Left cardiac atrium (tissue), 4 donors: ENCODE measurements at regions not wholly inside any gene's neighbourhood (a gene's known extent, or its start where the extent isn't known, plus 50 kb on each side); places are given as distances from the start of the nearest gene placed in this dataset.

Experiments
- ATAC-seq, 2 donors: fragments of 200-7000 bp; cut with Tn5 transposase; one replicate each; pipeline ENCODE4 v1.9.1; 2020; ENCODE audit warnings: mild to moderate bottlenecking in 2 of 2, moderate library complexity in 2 of 2
- DNase-seq: peaks from one replicate; pipeline ENCODE4 v3.0.0-alpha.2; 2020
- intact Hi-C, 2 donors: fragments of 100-400 bp; cut with DNase I; formaldehyde crosslinking; loops; one replicate each; pipeline versions ENCODE4 v1.14.1 to v1.15.1; 2022 to 2023
- donor health status: DM: no; HTN: yes; CAD: no.
- donor health status: DM: no; HTN: yes; CAD: no; lungs with severe emphysema.
- donor health status: DM: yes; HTN: yes; CAD: no.
- donor health status: Dilated cardiomyopathy.

DNA sequence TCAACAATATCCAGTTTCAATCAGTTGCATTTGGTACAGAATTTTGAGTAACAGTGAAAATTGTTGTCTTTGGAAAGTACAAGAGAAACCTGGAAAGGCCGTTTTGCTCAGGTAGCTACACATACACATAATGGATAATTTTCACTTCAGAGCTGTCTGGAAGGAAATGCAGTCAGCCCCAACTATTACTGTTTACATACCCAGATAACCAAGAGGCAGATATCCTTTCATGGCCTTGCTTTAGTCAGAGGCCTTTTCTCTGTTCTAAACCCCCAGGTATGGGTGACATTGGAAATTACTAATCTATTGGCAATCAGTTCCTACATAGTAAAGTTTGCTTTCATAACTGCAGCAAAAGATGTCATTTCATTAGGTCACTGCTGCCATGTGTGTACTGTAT, 244.9 kb upstream of the EMCN start:
- intact Hi-C loops: no loop called here

DNA sequence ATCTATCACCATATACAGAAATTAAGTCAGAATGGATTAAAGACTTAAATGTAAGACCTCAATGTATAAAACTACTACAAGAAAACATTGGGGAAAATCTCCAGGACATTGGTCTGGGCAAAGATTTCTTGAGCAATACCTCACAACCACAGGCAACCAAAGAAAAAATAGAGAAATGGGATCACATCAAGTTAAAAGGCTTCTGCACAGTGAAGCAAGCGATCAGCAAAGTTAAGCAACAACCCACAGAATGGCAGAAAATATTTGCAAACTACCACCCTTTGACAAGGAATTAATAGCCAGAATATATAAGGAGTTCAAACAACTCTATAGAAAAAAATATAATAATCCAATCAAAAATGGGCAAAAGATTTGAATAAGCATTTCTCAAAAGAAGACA, 236.9 kb upstream of the EMCN start:
- DNase-seq: no peak
- ATAC-seq: no peak
- intact Hi-C loops: no loop called here

More for the DNA sequence above, 244.9 kb upstream of the EMCN start:
- no peak for ATAC-seq
- no peak for DNase-seq

DNA sequence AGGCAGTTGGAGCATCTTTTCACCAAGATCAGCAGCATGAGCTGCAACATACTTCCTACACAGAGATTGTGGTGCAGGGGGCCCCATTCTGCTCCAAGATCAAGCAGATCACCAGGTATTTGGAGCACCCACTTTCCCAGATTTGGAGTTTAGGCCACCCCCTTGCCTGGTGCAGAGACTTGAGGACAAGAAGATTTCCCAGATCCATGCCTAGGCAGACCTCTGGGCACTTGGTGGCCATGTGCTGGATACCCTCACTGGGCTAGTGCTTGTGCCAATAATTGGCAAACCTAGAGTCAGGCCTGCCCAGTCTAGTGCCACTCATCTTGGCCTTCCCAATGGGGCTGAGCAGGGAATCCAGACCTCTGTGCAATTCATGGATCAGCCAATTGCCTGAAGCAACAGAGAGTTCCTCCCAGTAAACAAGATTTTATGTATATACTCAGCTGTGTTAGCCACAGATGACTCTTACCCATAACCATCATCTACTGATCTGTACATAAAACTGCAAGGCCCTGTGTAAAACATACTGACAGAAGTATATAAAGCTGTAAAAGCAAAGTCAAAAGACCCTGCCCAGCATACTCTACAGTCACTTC, 228.4 kb upstream of the EMCN start:
- intact Hi-C loops: no loop called here
- ATAC-seq: no peak

DNA sequence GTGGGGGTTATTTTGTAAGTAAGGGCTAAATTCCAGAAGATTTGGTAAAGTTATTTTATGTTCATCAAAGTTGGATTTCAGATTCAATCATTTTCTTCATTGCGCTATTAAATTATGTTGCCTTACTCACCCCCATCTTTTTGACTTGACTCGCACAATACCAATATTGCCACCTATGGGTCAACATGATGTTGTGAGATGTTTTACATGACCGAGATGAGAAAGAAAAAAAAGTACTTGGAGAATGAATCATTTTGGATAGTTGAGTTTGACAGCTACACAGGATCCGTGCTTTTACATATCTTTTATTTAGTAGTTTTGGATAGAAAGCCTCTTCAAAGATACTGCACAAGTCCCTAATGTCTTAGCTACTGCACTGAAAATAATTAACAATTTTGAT, 224.2 kb upstream of the EMCN start:
- intact Hi-C loops: no loop called here
- ATAC-seq: no peak
- no peak for DNase-seq

More for the DNA sequence above, 228.4 kb upstream of the EMCN start:
- no peak for DNase-seq

DNA sequence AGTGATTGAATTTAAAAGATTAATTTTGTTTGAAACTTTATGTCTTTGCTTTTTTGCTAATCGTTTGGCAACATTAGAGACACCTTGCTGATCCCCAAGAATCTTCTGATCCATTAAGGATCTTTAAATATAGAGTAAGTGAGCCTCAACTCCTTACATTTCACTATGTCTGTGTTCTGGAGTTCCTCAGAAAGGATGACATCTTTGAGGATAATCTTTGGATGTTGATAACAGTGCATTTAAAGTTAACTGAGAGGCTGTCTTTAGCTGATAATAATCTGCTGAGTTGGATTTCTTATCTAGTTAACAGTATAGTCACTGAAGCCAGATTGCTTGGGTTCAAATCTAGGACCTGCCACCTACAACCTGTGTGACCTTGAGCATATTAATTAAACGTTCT, 221.6 kb upstream of the EMCN start:
- intact Hi-C loops: loop anchor here in 1 of 2 donors (5.0 to 10.0 kb wide), 2 partner anchors 225 to 317 kb away; partner anchors contain the start of gene EMCN
- DNase-seq (no peak), ATAC-seq (no peak)

DNA sequence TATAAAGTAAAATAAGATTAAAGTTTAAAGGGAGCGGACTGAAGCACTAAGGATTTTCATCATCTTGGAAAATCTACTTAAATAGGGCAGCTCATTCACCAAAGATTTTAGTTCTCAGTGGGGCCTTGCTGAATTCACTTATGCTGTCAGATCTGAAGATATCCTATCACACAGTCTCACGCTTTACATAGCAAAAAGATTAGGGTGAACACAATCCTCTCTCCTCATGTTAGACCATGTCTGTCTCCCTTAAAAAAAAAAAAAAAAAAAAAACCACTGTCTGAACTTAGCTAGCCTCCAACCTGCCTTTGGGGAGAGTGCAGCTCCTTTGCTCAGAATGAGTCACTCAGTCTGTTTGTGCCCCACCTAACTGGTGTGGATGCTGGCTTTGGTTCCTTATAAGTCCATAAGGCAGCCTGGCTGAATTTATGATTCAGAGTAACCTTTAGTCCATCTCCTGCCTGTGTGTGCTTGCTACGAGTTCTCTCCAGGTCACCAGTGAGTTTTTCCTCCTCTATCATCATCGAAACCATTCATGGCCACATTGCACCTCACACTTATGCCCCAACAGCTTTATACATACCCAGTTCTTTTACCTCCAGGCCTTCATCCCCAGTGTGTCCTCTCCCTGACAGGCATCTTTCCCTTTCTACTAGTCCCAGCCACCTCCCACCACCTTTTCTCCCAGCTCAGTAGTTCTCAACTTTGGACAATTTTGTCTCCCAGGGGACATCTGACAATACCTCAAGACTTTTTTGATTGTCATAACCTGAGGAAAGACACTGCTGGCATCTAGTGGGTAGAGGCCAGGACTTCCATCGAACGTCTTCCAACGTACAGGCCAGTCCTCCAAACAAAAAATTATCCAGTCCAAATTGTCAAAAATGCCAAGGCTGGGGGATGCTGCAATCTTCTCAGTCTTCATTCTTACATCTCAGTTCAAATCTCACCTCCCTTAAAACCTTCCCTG, 220.7 kb upstream of the EMCN start:
- DNase-seq: peak; percentile 28
- peak; percentile 34 to 98 for ATAC-seq
- intact Hi-C loops: loop anchor here in 1 of 2 donors (5.0 to 10.0 kb wide), 2 partner anchors 224 to 316 kb away; partner anchors contain the start of gene EMCN

DNA sequence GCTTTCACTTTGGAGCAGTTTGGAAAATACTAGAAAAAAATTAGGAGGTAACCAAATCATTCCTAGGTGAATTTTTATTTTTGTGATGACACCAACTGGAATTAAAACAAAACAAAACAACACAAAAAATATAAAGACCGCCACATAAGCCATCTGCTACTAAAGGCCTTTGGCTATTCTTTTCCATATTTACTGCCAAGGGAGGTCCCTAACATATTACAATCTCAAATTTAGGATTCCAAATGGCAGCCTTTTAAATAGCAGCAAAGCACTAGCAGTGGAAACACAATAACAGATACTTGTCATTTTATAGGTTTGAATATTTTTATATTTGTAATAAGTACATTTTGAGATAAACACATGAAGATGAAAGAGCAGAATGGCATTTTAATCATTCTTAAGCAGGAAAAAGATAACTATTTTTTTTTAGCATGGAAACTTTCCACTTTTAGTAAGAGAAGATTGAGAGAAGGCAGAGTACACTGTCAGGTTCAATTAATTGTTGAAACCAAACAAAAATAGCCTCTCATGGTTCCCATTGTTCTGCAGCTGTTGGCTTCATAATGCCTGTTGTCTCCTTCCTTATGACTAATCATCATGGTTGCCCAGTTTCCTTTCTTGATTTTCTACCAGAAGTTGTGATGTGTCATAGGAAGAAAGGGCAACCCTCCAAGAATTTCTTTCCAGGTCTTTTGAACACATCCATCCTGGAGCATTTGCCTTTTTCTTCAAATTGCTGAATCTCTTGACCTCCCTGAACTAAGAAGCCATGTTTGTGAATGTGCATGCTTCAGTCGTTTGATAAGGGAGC, 219.0 kb upstream of the EMCN start:
- ATAC-seq (peak; percentile 53 to 84), DNase-seq (no peak)
- intact Hi-C loops: loop anchor here in 1 of 2 donors (5.0 to 10.0 kb wide), 2 partner anchors 222 to 315 kb away; partner anchors contain the start of gene EMCN

DNA sequence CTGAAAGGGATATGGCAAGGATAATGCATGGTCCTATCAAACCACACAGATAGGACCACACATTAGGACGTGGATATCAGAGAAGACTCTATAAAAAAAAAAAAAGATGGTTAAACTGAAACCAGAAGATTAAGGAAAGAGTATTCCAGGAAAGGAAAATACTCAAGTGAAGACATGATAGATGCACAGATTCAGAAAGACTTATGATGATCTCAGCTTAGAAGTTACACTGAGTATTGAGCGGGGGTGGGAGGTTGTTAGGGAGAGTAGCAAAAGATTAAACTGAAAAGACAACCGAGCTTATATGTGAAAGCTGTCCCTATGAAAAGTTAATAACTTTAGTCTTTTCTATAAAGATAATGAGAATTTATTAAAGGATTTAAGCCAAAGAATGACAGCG, 211.0 kb upstream of the EMCN start:
- ATAC-seq (no peak), DNase-seq (no peak)
- intact Hi-C loops: no loop called here

DNA sequence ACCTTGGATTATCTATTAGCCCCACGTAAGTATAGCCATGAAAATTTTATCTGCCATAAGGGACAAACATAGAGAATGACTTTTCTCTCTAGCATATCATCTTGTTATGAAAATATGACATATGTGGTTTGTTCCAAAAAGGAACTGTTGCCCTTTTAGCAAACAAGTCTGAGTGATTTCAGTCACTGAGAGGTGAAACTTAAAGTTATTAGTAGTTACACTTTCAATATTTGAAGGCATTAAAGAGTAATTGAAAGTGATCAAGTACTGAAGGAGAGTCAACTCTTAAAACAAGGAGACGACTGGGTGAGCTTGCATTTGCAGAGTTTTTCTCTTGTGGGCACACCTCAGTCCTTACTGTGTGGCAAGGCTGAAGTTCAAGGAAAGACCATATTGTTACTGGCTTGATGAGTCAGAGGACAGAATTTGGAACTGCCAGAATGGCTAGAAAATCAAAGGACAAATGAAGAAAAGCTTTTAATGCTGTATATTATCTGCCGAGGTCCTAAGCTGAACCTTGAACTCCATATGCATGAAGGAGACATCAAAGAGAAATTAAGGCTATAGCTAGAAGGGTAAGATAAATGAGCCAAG, 205.1 kb upstream of the EMCN start:
- DNase-seq (no peak), ATAC-seq (no peak)
- intact Hi-C loops: no loop called here

DNA sequence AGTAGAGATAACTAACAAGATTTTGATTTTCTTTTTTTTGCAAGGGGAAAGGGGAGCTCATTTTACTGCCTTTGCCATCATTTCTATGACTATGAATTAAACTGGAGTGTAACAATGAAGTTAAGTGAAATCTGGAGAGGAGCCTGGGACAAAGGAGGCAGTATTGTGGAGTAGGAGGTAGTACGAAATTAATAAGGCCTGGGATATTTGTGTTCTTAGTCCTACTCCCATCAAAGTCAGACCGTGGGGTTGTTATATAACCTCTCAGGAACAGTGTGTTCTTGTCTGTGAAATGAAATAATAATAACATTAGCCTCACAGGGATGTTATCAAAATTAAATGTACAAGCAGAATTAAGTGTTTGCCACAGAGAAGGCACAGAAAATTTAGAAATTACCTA, 204.3 kb upstream of the EMCN start:
- intact Hi-C loops: no loop called here
- ATAC-seq (no peak), DNase-seq (no peak)

DNA sequence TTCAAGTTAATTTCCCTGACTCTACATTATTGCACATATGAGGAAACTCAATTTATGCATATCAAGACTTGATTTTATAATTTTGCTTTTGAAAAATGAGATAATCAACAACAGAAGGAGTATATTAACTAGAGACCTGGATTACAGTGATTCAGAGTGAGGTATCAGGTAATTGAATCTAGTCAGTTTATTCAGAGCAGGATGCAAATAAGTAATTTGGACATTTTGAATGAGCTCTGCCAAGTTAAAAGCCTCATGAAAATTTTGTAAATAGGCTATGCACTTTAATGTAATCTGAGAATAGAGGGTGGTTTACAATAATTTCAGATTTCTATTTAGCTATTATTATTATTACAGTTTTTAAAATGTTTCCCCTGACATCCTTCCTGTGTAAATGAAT, 203.7 kb upstream of the EMCN start:
- ATAC-seq (no peak), DNase-seq (no peak)
- intact Hi-C loops: no loop called here

DNA sequence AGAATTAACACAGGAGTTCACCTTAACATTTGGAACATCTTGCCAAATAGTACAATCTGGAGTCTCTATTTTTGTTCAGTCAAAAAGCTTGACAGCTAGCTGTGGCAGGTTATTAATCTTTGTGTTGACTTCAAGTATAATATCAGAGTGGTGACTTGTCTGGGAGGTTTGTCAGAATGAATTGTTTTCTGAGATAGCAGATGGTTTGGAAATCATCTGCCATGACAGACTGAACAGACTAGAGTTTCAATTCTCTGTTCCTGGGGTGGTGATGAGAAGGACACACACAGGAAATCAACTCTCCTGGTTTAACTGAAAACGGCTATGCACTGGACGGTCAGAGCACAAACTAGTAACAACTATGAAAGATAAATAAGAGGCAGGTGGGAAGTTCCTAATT, 203.3 kb upstream of the EMCN start:
- intact Hi-C loops: no loop called here
- DNase-seq (no peak), ATAC-seq (no peak)

DNA sequence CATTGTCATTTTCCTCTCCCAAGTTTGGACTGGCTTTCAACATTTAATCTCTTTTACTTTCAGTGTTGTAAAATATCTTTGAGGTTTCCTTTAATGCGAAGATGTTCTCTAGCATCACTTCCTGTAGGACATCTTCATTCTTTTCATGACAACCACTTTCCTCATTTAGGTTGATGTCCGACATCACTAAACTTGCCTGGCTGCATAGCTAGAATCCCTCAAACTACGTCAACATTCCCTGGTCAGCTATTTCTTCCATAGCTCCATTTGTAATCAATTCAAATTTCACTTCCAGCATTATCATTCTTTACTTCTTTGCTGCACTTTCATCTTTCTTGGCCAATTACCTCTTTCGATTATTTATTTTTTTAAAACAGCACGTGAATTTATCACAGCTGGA, 198.6 kb upstream of the EMCN start:
- ATAC-seq (no peak), DNase-seq (no peak)
- intact Hi-C loops: no loop called here

DNA sequence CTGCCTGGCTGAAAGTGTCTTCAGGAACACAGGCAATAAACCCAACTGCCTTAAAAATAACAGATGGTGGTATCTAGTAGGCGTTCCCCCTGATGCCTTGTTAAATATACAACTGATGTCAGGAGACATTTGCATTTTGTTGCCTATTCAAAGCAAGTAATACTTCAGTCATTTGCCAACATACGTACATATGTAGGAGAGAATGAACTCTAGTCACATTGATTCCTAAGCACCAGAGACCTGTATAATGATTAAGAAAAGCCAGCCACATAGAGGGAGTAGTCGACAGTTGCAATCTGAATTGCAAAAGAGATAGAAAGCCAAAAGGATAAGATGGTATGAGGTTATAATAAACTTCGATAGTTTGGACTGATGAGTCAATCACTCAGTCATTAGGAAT, 191.0 kb upstream of the EMCN start:
- intact Hi-C loops: no loop called here
- no peak for DNase-seq
- ATAC-seq: no peak

DNA sequence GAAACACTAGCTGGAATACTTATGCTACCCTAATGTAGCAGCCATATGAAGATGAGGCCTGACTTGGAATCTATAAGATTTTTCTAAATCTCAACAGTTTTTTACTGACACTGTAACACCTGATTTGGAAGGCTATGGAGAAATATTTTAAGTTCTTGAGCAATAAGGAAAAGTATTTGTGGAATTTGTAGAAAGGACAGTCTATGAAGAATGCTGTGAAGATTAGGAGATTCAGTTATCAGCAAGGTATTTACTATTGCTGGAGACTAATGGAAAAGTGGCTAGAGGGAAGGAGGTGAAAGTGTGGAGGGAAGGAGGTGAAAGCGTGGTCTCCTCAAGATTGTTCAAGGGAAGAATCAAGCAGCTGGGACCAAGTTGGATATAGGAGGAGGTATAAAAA, 190.0 kb upstream of the EMCN start:
- no peak for ATAC-seq
- intact Hi-C loops: no loop called here
- no peak for DNase-seq

DNA sequence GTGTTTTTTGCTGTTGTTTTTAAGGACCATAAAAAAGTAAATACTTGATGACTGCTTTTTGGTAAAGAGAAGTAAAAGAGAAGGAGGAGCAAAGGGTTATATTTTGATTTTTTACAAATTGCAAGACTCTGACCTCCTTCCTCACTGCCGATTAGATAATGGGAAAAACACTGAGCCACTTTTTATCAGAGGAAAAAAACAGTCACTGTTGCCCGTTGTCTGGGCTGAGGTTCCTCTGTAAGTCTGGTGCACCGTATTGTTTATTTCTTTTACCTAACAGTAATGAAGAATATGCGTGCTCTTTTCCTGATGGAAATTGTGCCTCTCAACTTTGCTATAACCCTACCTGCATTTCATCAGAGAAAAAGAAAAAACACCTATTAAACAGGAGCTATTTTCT, 178.7 kb upstream of the EMCN start:
- DNase-seq: no peak
- peak in 1 of 2 donors; percentile 29 for ATAC-seq
- intact Hi-C loops: no loop called here

DNA sequence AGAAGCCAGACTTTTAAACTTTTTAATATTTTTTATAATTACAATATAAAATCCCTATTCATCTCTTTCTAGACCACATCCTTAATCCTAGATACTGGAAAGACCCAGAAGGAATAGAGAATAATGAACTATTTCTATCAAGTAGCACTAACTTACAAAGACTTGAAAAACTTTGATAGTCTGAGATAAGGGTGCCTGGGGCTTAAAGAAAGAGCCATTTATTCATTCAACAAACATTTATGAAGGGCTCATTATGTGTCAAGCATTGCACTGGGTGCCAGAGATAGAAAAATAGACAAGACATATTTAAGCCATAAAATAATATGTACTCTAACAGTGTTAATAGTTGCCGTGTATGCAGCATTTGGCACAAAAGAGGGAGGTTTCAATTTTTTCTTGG, 178.0 kb upstream of the EMCN start:
- ATAC-seq (no peak), DNase-seq (no peak)
- intact Hi-C loops: no loop called here

DNA sequence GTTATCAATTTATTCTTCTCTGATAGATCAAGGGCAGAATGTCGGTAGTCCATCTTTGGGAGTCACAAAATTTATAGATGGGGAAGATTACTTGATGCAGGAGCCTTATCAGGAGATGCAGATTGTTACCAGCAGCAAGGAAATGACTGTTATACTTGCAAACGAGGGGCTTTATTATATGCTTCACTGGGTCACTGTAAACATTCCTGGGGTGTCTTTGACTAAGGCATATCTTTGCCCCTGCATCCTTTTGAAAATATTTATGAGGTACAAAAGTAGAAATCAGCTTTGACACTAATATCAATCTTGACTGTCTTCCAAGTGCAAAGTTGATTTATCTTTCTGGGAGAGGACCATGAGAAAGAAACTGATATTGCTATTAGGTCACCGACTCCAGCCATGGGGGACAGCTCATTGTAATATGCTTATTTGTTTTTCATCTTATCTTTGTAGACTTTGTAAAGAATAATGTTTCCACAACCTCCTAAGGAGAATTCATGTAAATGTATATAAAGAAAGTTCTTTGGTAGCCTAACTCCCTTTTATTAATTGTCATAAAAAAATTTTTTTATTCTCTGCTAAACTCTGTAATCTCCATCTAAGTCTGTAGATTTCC, 177.3 kb upstream of the EMCN start:
- no peak for DNase-seq
- intact Hi-C loops: no loop called here
- ATAC-seq: no peak

DNA sequence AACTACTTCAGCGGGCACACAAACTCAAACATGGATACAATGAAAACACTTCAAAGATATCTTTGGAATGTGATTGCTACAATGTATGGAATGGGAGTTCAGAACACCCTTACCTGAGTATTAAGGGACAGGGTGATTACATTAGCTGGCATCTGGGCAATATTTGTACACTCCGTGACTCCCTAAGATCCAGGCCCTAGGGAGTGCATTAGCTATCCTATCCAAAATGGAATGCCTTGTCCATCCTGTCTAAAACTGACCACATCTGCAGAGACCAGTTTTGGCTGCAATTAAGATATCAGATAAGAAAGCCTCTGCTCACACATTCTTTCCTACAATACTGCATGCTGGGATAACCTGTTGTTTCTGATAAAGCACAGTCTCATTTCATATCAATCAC, 176.6 kb upstream of the EMCN start:
- intact Hi-C loops: no loop called here
- DNase-seq (no peak), ATAC-seq (no peak)
